WTC11 (cell line): ENCODE measurements at regions not wholly inside any gene's neighbourhood (a gene's known extent, or its start where the extent isn't known, plus 50 kb on each side); places are given as distances from the start of the nearest gene placed in this dataset.

Experiments used
- ATAC-seq: fragments of 200-7000 bp; cut with Tn5 transposase; 2 replicates; pipeline ENCODE4 v1.10.0; 2021; ENCODE audit warnings: mild to moderate bottlenecking, moderate library complexity
- CTCF ChIA-PET: fragments of 300-600 bp; sonication (Branson Sonifier 250); formaldehyde crosslinking; loops from one replicate; lab custom pipeline; 2021; ENCODE audit warnings: antibody characterized with exemption; lab: Charles Lee
- POLR2A ChIA-PET: fragments of 350-600 bp; sonication (Branson Sonifier 250); formaldehyde crosslinking; loops from one replicate; lab custom pipeline; 2021; ENCODE audit warnings: antibody characterized with exemption; lab: Charles Lee
- DNase-seq: peaks from one replicate; pipeline ENCODE4 v3.0.0; 2021; ENCODE audit warnings: low spot score
- H3K27ac Mint-ChIP-seq: 2 replicates; pipeline ENCODE4 v1.8.0; 2021; ENCODE audit warnings: mixed read lengths
- H3K27me3 Mint-ChIP-seq: 2 replicates; pipeline ENCODE4 v1.8.0; 2021; ENCODE audit warnings: low read depth, mild to moderate bottlenecking, moderate library complexity, mixed read lengths
- H3K36me3 Mint-ChIP-seq: 2 replicates; pipeline ENCODE4 v1.8.0; 2021; ENCODE audit warnings: mixed read lengths
- H3K4me1 Mint-ChIP-seq: 2 replicates; pipeline ENCODE4 v1.8.0; 2022; ENCODE audit warnings: mixed read lengths
- H3K4me3 Mint-ChIP-seq: 2 replicates; pipeline ENCODE4 v1.8.0; 2021; ENCODE audit warnings: mild to moderate bottlenecking, moderate library complexity, mixed read lengths
- H3K9me3 Mint-ChIP-seq: 2 replicates; pipeline ENCODE4 v1.8.0; 2021; ENCODE audit warnings: mixed read lengths
- EMX1 ChIP-seq: fragments of 250-450 bp; sonication (Bioruptor Pico); IDR thresholded peaks from 2 replicates; pipeline ENCODE4 v1.8.0; 2021; ENCODE audit warnings: mild to moderate bottlenecking
- FOXP1 ChIP-seq: sonication (generic); formaldehyde crosslinking; IDR thresholded peaks from 2 replicates; pipeline ENCODE4 v1.8.0; 2022; ENCODE audit warnings: missing genetic modification reagents, mild to moderate bottlenecking, moderate library complexity, borderline replicate concordance
- GRHL2 ChIP-seq: fragments of 250-450 bp; sonication (Bioruptor Pico); IDR thresholded peaks from 2 replicates; pipeline ENCODE4 v1.8.0; 2022; ENCODE audit warnings: mild to moderate bottlenecking, moderate library complexity; ENCODE audit not compliant: insufficient replicate concordance, severe bottlenecking
- JAZF1 ChIP-seq: fragments of 250-450 bp; sonication (Bioruptor Pico); IDR thresholded peaks from 2 replicates; pipeline ENCODE4 v1.9.0; 2021; ENCODE audit warnings: moderate library complexity, mild to moderate bottlenecking, inconsistent platforms
- NR2C2 ChIP-seq: sonication (generic); formaldehyde crosslinking; IDR thresholded peaks from 2 replicates; pipeline ENCODE4 v1.8.0; 2022; ENCODE audit warnings: mild to moderate bottlenecking, missing genetic modification reagents
- NR3C1 ChIP-seq: sonication (generic); formaldehyde crosslinking; conservative IDR thresholded peaks from 2 replicates; pipeline ENCODE4 v1.8.1; 2023; ENCODE audit warnings: low read depth, mild to moderate bottlenecking, missing genetic modification reagents
- PRRX2 ChIP-seq: fragments of 250-450 bp; sonication (Bioruptor Pico); IDR thresholded peaks from 2 replicates; pipeline ENCODE4 v1.8.0; 2021; ENCODE audit warnings: mild to moderate bottlenecking
- SMAD3 ChIP-seq: sonication (generic); formaldehyde crosslinking; IDR thresholded peaks from 2 replicates; pipeline ENCODE4 v1.8.0; 2022; ENCODE audit warnings: missing genetic modification reagents, mild to moderate bottlenecking, borderline replicate concordance
- SP1 ChIP-seq: sonication (generic); formaldehyde crosslinking; conservative IDR thresholded peaks from 2 replicates; pipeline ENCODE4 v1.8.1; 2022; ENCODE audit warnings: missing genetic modification reagents
- TCF7 ChIP-seq: sonication (generic); formaldehyde crosslinking; IDR thresholded peaks from 2 replicates; pipeline ENCODE4 v1.8.0; 2022; ENCODE audit warnings: mild to moderate bottlenecking, low read depth, missing genetic modification reagents, moderate library complexity
- TEAD1 ChIP-seq: sonication (generic); formaldehyde crosslinking; IDR thresholded peaks from 2 replicates; pipeline ENCODE4 v1.8.0; 2022; ENCODE audit warnings: mild to moderate bottlenecking, missing genetic modification reagents
- USF1 ChIP-seq: sonication (generic); formaldehyde crosslinking; IDR thresholded peaks from 2 replicates; pipeline ENCODE4 v1.8.0; 2022; ENCODE audit warnings: mild to moderate bottlenecking, missing genetic modification reagents
- ZNF423 ChIP-seq: fragments of 250-450 bp; sonication (Bioruptor Pico); IDR thresholded peaks from 2 replicates; pipeline ENCODE4 v2.1.2; 2022; ENCODE audit warnings: mild to moderate bottlenecking, moderate library complexity
- ZNF671 ChIP-seq: fragments of 250-450 bp; sonication (Bioruptor Pico); IDR thresholded peaks from 2 replicates; pipeline ENCODE4 v1.8.0; 2021; ENCODE audit warnings: mild to moderate bottlenecking
- TF ChIP-seq, protein P1 (sequence below): sonication (generic); formaldehyde crosslinking; IDR thresholded peaks from 2 replicates; pipeline ENCODE4 v1.8.0; 2023; ENCODE audit warnings: mild to moderate bottlenecking, missing genetic modification reagents
- TF ChIP-seq, protein P2 (sequence below): sonication (generic); formaldehyde crosslinking; IDR thresholded peaks from 2 replicates; pipeline ENCODE4 v1.8.1; 2022; ENCODE audit warnings: mild to moderate bottlenecking, missing genetic modification reagents, moderate library complexity, borderline replicate concordance
- TF ChIP-seq, protein P3 (sequence below): sonication (generic); formaldehyde crosslinking; IDR thresholded peaks from 2 replicates; pipeline ENCODE4 v1.8.1; 2022; ENCODE audit warnings: mild to moderate bottlenecking, moderate library complexity, missing genetic modification reagents
- TF ChIP-seq, protein P4 (sequence below): sonication (generic); formaldehyde crosslinking; IDR thresholded peaks from 2 replicates; pipeline ENCODE4 v1.8.1; 2023; ENCODE audit warnings: mild to moderate bottlenecking, missing genetic modification reagents, moderate library complexity
- TF ChIP-seq, protein P5 (sequence below): sonication (generic); formaldehyde crosslinking; conservative IDR thresholded peaks from 2 replicates; pipeline ENCODE4 v1.8.1; 2023; ENCODE audit warnings: mild to moderate bottlenecking, low read depth, missing genetic modification reagents, moderate library complexity
- TF ChIP-seq, protein P6 (sequence below): sonication (generic); formaldehyde crosslinking; IDR thresholded peaks from 2 replicates; pipeline ENCODE4 v1.8.0; 2022; ENCODE audit warnings: mild to moderate bottlenecking, missing genetic modification reagents

DNA sequence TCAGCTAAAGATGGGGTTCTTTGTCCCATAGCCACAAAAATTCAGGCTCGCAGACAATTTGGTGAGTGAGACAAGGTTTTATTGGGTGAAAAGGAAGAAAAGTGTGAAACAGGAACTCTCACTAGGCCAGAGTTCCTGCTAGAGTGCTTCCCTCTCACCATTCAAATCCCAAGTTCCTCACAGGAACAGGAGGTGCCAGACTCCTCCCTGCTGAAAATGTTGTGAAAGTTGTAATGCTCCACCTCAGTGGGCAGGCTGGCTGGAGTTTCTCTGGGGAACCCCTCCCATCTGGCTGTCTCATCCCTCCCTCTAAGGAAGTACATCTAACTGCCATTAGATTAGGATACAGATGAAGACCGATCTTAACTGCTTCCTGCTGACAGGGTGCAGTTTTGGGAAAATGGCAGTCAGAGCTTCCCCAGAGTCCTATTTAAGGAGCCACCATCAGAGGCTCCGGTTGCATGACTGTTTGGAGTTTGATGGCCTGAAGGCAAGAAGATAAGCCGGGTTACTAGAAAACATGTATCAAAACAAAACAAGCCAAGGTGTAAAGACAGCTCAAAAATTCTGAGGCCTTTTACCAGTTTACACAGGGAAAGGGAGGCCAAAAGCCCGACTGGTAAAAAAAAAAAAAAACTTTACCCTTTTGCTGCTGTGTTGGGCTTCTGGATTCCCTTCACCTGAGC is 127.6 kb downstream of the FSCB start (continued):
- TF ChIP-seq, protein P1, sequence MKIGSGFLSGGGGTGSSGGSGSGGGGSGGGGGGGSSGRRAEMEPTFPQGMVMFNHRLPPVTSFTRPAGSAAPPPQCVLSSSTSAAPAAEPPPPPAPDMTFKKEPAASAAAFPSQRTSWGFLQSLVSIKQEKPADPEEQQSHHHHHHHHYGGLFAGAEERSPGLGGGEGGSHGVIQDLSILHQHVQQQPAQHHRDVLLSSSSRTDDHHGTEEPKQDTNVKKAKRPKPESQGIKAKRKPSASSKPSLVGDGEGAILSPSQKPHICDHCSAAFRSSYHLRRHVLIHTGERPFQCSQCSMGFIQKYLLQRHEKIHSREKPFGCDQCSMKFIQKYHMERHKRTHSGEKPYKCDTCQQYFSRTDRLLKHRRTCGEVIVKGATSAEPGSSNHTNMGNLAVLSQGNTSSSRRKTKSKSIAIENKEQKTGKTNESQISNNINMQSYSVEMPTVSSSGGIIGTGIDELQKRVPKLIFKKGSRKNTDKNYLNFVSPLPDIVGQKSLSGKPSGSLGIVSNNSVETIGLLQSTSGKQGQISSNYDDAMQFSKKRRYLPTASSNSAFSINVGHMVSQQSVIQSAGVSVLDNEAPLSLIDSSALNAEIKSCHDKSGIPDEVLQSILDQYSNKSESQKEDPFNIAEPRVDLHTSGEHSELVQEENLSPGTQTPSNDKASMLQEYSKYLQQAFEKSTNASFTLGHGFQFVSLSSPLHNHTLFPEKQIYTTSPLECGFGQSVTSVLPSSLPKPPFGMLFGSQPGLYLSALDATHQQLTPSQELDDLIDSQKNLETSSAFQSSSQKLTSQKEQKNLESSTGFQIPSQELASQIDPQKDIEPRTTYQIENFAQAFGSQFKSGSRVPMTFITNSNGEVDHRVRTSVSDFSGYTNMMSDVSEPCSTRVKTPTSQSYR (CRISPR knock-in tag): no peak

GRCh38 chr14:44374906-44375305 is 132.2 kb downstream of the FSCB start:
- DNase-seq: no peak
- Mint-ChIP-seq H3K27ac (no peak overlapping the region), H3K4me3 (no peak overlapping the region), H3K9me3 (peaks cover 45% of the 10 kb centered on the region), H3K27me3 (no peaks in the 10 kb centered on the region; the same call in 1 of the 2 replicates), H3K36me3 (peaks cover 44% of the 10 kb centered on the region), H3K4me1 (peaks cover 3% of the 10 kb centered on the region; the same call in 1 of the 2 replicates)
- ATAC-seq: no peak
- no peak for TF ChIP-seq JAZF1
- no peak for TF ChIP-seq FOXP1
- TF ChIP-seq, protein P2, sequence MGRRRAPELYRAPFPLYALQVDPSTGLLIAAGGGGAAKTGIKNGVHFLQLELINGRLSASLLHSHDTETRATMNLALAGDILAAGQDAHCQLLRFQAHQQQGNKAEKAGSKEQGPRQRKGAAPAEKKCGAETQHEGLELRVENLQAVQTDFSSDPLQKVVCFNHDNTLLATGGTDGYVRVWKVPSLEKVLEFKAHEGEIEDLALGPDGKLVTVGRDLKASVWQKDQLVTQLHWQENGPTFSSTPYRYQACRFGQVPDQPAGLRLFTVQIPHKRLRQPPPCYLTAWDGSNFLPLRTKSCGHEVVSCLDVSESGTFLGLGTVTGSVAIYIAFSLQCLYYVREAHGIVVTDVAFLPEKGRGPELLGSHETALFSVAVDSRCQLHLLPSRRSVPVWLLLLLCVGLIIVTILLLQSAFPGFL: no peak
- TF ChIP-seq NR2C2 (CRISPR knock-in tag): no peak
- no peak for TF ChIP-seq EMX1 (CRISPR knock-in tag)
- TF ChIP-seq, protein P3, sequence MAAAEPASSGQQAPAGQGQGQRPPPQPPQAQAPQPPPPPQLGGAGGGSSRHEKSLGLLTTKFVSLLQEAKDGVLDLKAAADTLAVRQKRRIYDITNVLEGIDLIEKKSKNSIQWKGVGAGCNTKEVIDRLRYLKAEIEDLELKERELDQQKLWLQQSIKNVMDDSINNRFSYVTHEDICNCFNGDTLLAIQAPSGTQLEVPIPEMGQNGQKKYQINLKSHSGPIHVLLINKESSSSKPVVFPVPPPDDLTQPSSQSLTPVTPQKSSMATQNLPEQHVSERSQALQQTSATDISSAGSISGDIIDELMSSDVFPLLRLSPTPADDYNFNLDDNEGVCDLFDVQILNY (CRISPR knock-in tag): no peak
- no peak for TF ChIP-seq USF1 (CRISPR knock-in tag)
- no peak for TF ChIP-seq SMAD3 (CRISPR knock-in tag)
- no peak for TF ChIP-seq TCF7
- no peak for TF ChIP-seq ZNF423 (CRISPR knock-in tag)
- TF ChIP-seq, protein P4, sequence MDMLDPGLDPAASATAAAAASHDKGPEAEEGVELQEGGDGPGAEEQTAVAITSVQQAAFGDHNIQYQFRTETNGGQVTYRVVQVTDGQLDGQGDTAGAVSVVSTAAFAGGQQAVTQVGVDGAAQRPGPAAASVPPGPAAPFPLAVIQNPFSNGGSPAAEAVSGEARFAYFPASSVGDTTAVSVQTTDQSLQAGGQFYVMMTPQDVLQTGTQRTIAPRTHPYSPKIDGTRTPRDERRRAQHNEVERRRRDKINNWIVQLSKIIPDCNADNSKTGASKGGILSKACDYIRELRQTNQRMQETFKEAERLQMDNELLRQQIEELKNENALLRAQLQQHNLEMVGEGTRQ (CRISPR knock-in tag): no peak
- TF ChIP-seq NR3C1 (CRISPR knock-in tag): no peak
- TF ChIP-seq GRHL2 (CRISPR knock-in tag): no peak
- TF ChIP-seq, protein P5, sequence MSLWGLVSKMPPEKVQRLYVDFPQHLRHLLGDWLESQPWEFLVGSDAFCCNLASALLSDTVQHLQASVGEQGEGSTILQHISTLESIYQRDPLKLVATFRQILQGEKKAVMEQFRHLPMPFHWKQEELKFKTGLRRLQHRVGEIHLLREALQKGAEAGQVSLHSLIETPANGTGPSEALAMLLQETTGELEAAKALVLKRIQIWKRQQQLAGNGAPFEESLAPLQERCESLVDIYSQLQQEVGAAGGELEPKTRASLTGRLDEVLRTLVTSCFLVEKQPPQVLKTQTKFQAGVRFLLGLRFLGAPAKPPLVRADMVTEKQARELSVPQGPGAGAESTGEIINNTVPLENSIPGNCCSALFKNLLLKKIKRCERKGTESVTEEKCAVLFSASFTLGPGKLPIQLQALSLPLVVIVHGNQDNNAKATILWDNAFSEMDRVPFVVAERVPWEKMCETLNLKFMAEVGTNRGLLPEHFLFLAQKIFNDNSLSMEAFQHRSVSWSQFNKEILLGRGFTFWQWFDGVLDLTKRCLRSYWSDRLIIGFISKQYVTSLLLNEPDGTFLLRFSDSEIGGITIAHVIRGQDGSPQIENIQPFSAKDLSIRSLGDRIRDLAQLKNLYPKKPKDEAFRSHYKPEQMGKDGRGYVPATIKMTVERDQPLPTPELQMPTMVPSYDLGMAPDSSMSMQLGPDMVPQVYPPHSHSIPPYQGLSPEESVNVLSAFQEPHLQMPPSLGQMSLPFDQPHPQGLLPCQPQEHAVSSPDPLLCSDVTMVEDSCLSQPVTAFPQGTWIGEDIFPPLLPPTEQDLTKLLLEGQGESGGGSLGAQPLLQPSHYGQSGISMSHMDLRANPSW (CRISPR knock-in tag): no peak
- no peak for TF ChIP-seq ZNF671 (CRISPR knock-in tag)
- no peak for TF ChIP-seq TEAD1 (CRISPR knock-in tag)
- TF ChIP-seq, protein P6, sequence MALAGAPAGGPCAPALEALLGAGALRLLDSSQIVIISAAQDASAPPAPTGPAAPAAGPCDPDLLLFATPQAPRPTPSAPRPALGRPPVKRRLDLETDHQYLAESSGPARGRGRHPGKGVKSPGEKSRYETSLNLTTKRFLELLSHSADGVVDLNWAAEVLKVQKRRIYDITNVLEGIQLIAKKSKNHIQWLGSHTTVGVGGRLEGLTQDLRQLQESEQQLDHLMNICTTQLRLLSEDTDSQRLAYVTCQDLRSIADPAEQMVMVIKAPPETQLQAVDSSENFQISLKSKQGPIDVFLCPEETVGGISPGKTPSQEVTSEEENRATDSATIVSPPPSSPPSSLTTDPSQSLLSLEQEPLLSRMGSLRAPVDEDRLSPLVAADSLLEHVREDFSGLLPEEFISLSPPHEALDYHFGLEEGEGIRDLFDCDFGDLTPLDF: no peak
- TF ChIP-seq SP1 (CRISPR knock-in tag): no peak
- TF ChIP-seq PRRX2 (CRISPR knock-in tag): no peak
- POLR2A ChIA-PET: no interaction called here
- CTCF ChIA-PET: no interaction called here
